ENCODE measurements at regions not wholly inside any gene's neighbourhood (a gene's known extent, or its start where the extent isn't known, plus 50 kb on each side); places are given as distances from the start of the nearest gene placed in this dataset.

DNA sequence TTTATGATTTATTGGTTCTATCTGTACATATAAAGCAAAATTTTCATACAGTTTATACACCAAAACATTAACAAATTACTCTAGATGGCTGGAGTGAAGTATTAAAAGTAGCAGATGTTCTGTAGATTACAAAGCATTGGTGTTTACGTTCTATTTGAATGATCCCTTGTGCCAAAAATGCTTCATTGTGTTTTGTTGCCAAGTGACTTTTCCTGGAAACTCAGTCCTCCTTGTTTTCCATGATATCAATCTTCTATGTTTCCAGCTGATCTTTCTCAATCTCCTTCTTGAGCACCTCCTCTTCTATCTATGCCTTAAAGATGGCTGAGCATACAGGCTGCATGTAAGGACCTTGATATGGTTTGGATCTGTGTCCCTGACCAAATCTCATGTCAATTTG is 263.6 kb upstream of the CTSO start:
- Histone ChIP-seq H3K9me3 (ENCODE audit: control insufficient read depth, low read length) (no peaks in the 10 kb centered on the region), H2AFZ (no peak overlapping the region), H3K27me3 (ENCODE audit: control insufficient read depth, insufficient read depth, low read length) (no peaks in the 10 kb centered on the region), H3K79me2 (no peaks in the 10 kb centered on the region), H3K4me2 (ENCODE audit: low read length) (no peak overlapping the region), H3K4me1 (no peaks in the 10 kb centered on the region), H3K9ac (no peak overlapping the region), H3K4me3 (ENCODE audit: low read depth, low read length) (no peak overlapping the region), H3K27ac (no peak overlapping the region), H3K36me3 (ENCODE audit: control insufficient read depth, insufficient read depth, low read length) (no peaks in the 10 kb centered on the region)
- TF ChIP-seq, protein P1, sequence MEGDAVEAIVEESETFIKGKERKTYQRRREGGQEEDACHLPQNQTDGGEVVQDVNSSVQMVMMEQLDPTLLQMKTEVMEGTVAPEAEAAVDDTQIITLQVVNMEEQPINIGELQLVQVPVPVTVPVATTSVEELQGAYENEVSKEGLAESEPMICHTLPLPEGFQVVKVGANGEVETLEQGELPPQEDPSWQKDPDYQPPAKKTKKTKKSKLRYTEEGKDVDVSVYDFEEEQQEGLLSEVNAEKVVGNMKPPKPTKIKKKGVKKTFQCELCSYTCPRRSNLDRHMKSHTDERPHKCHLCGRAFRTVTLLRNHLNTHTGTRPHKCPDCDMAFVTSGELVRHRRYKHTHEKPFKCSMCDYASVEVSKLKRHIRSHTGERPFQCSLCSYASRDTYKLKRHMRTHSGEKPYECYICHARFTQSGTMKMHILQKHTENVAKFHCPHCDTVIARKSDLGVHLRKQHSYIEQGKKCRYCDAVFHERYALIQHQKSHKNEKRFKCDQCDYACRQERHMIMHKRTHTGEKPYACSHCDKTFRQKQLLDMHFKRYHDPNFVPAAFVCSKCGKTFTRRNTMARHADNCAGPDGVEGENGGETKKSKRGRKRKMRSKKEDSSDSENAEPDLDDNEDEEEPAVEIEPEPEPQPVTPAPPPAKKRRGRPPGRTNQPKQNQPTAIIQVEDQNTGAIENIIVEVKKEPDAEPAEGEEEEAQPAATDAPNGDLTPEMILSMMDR (IDR thresholded peaks at IDR 0.05), result no peak

DNA sequence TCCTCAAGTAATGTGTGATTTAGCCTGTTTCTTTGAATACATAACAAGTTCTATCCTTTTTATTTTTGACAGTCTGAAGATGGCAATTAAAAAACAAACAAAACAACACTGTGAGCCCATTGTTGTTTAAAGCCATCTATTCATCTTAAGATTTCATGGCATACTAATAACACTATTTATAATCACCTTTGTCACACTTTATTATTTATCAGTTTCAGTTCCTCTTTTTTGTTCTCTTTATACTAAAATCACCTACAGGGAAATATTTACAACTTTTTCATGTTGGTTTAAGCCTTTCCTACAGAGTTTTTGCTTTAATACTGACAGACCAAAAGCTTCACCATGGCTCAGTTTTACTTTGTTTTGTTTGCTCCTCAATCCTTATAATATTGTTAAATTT is 247.4 kb upstream of the CTSO start:
- no peaks in the 10 kb centered on the region for H3K79me2 ChIP-seq
- TF ChIP-seq, protein P1 (IDR thresholded peaks at IDR 0.05), result no peak

DNA sequence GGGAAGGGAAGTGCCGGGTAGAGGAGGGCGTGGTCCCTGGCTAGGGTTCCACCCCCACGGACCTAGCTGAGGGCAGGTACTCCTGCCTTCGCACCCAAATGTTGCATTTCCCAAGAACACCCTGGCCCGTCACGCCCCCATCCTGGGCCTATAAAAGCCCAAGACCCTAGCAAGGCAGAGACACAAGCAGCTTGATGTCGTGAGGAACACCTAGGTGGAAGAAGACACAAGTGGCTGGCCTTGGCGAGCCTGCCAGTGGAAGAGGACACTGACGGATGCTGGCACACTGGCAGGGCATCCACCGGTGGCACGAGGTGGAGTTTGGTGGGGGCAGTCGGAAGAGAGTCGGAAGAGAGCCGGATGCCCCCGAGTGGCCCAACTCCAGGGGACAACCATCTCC is 244.8 kb upstream of the CTSO start:
- TF ChIP-seq, protein P1 (IDR thresholded peaks at IDR 0.05), result no peak
- Histone ChIP-seq H3K27ac (no peak overlapping the region), H3K4me3 (ENCODE audit: low read depth, low read length) (no peak overlapping the region)

More for the DNA sequence above, 247.4 kb upstream of the CTSO start:
- Histone ChIP-seq H3K9me3 (ENCODE audit: control insufficient read depth, low read length) (no peaks in the 10 kb centered on the region), H3K9ac (no peak overlapping the region), H2AFZ (no peak overlapping the region), H3K36me3 (ENCODE audit: control insufficient read depth, insufficient read depth, low read length) (no peaks in the 10 kb centered on the region), H3K27me3 (ENCODE audit: control insufficient read depth, insufficient read depth, low read length) (no peaks in the 10 kb centered on the region), H3K4me1 (no peaks in the 10 kb centered on the region), H3K4me3 (ENCODE audit: low read depth, low read length) (no peak overlapping the region), H3K27ac (no peak overlapping the region), H3K4me2 (ENCODE audit: low read length) (no peak overlapping the region)

DNA sequence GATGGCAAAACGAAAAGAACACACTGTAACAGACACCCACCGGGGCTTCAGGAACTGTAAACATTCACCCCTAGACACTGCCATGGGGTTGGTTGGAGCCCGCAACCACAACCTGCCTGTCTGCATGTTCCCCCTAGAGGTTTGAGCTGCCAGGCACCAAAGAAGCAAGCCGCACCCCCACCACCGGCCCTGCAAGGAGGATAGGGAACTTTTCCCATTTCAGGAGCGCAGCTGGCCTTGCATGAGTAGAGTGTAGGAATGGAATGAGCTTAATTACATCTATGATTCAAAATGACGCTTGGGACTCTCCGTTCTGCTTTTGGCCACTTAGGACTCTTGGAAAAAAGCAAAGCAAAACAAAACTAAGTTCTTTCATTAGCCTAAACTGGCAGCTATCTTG is 243.6 kb upstream of the CTSO start:
- TF ChIP-seq, protein P1 (IDR thresholded peaks at IDR 0.05), result no peak
- Histone ChIP-seq H3K9me3 (ENCODE audit: control insufficient read depth, low read length) (no peaks in the 10 kb centered on the region), H3K4me1 (no peaks in the 10 kb centered on the region), H3K27me3 (ENCODE audit: control insufficient read depth, insufficient read depth, low read length) (no peaks in the 10 kb centered on the region), H3K79me2 (no peaks in the 10 kb centered on the region), H3K36me3 (ENCODE audit: control insufficient read depth, insufficient read depth, low read length) (no peaks in the 10 kb centered on the region), H3K4me2 (ENCODE audit: low read length) (no peak overlapping the region), H3K9ac (no peak overlapping the region), H2AFZ (no peak overlapping the region), H3K27ac (no peak overlapping the region), H3K4me3 (ENCODE audit: low read depth, low read length) (no peak overlapping the region)

More for the DNA sequence above, 244.8 kb upstream of the CTSO start:
- H3K27me3 ChIP-seq (ENCODE audit: control insufficient read depth, insufficient read depth, low read length), result no peaks in the 10 kb centered on the region
- H3K9ac ChIP-seq, result no peak overlapping the region
- no peaks in the 10 kb centered on the region for H3K79me2 ChIP-seq
- H2AFZ ChIP-seq, result no peak overlapping the region
- H3K4me1 ChIP-seq, result no peaks in the 10 kb centered on the region
- H3K36me3 ChIP-seq (ENCODE audit: control insufficient read depth, insufficient read depth, low read length), result no peaks in the 10 kb centered on the region
- H3K9me3 ChIP-seq (ENCODE audit: control insufficient read depth, low read length), result no peaks in the 10 kb centered on the region
- no peak overlapping the region for H3K4me2 ChIP-seq (ENCODE audit: low read length)

DNA sequence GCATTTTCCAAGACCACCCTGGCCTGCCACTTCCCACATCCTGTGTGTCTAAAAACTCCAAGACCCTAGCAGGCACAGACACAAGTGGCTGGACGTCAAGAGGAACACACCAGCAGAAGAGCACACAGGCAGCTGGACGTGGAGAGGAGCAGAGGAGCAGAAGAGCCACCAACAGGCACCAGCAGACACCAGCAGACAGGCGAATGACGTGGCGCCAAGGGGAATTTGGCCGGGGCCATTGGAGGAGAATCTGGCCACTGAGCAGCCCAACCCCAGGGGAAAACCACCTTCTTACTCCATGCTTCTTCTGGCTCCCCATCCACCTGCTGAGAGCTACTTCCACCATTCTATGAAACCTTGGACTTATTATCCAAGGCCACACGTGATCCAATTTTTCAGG is 243.1 kb upstream of the CTSO start:
- no peaks in the 10 kb centered on the region for H3K4me1 ChIP-seq
- no peak overlapping the region for H2AFZ ChIP-seq
- no peak overlapping the region for H3K9ac ChIP-seq
- TF ChIP-seq, protein P1 (IDR thresholded peaks at IDR 0.05), result no peak
- no peaks in the 10 kb centered on the region for H3K9me3 ChIP-seq (ENCODE audit: control insufficient read depth, low read length)
- no peaks in the 10 kb centered on the region for H3K27me3 ChIP-seq (ENCODE audit: control insufficient read depth, insufficient read depth, low read length)
- H3K79me2 ChIP-seq, result no peaks in the 10 kb centered on the region
- no peaks in the 10 kb centered on the region for H3K36me3 ChIP-seq (ENCODE audit: control insufficient read depth, insufficient read depth, low read length)
- no peak overlapping the region for H3K4me2 ChIP-seq (ENCODE audit: low read length)
- no peak overlapping the region for H3K4me3 ChIP-seq (ENCODE audit: low read depth, low read length)
- H3K27ac ChIP-seq, result no peak overlapping the region

Data from parathyroid adenoma (tissue), 2 donors.